Cardiac muscle cell (in vitro differentiated cells and primary cell): ENCODE measurements at regions not wholly inside any gene's neighbourhood (a gene's known extent, or its start where the extent isn't known, plus 50 kb on each side); places are given as distances from the start of the nearest gene placed in this dataset.

Source experiments
- DNase-seq, 2 donors: peaks; one replicate each; pipeline versions ENCODE4 v3.0.0 to v3.0.0-alpha.2; 2010 to 2017; ENCODE audit warnings: low read depth in 1 of 2, low spot score in 1 of 2
- H3K27ac ChIP-seq: fragments of 200-600 bp; sonication (generic); 2 replicates; pipeline ENCODE4 v1.5.1; 2016
- H3K27me3 ChIP-seq: fragments of 200-600 bp; sonication (generic); 2 replicates; pipeline ENCODE4 v1.6.0; 2016; ENCODE audit warnings: control low read depth
- H3K36me3 ChIP-seq: fragments of 200-600 bp; sonication (generic); 2 replicates; pipeline ENCODE4 v1.5.1; 2016; ENCODE audit warnings: control low read depth
- H3K4me1 ChIP-seq: fragments of 200-600 bp; sonication (generic); 2 replicates; pipeline ENCODE4 v1.8.1; 2017; ENCODE audit warnings: low read depth, mild to moderate bottlenecking, mixed run types
- H3K4me3 ChIP-seq: fragments of 200-600 bp; sonication (generic); 2 replicates; pipeline ENCODE4 v1.5.1; 2016; ENCODE audit warnings: mild to moderate bottlenecking
- H3K9me3 ChIP-seq: fragments of 200-600 bp; sonication (generic); 2 replicates; pipeline ENCODE4 v1.5.1; 2017; ENCODE audit warnings: low read depth, mild to moderate bottlenecking, control low read depth
- CTCF ChIP-seq: IDR thresholded peaks from 2 replicates; pipeline ENCODE4 v1.5.1; 2012; ENCODE audit warnings: low read depth, mild to moderate bottlenecking, low read length

- H3K9me3 ChIP-seq = no peaks in the 10 kb centered on the region
- H3K27me3 ChIP-seq = no peaks in the 10 kb centered on the region
- no peak for DNase-seq
- H3K4me1 ChIP-seq = peaks cover 15% of the 10 kb centered on the region
- no peaks in the 10 kb centered on the region for H3K36me3 ChIP-seq
- H3K4me3 ChIP-seq = no peak overlapping the region
- TF ChIP-seq CTCF = no peak
- no peak overlapping the region for H3K27ac ChIP-seq
These were observed 274.5 kb downstream of the ADGRA3 start for GRCh38 chr4:22241415-22241814.

- H3K4me1 ChIP-seq = peaks cover 21% of the 10 kb centered on the region
- no peak for DNase-seq
- H3K4me3 ChIP-seq = no peak overlapping the region
- H3K27me3 ChIP-seq = no peaks in the 10 kb centered on the region
- no peaks in the 10 kb centered on the region for H3K9me3 ChIP-seq
- H3K27ac ChIP-seq = no peak overlapping the region
- H3K36me3 ChIP-seq = no peaks in the 10 kb centered on the region
- TF ChIP-seq CTCF = no peak
These were observed 275.1 kb downstream of the ADGRA3 start for GRCh38 chr4:22240814-22241213.

GRCh38 chr4:22238742-22239141 is 277.1 kb downstream of the ADGRA3 start:
- Histone ChIP-seq H3K4me1 (peaks cover 36% of the 10 kb centered on the region), H3K27me3 (no peaks in the 10 kb centered on the region), H3K4me3 (no peak overlapping the region), H3K36me3 (no peaks in the 10 kb centered on the region), H3K9me3 (no peaks in the 10 kb centered on the region), H3K27ac (peak overlapping the region; percentile 46)
- TF ChIP-seq CTCF = peak; percentile 30
- peak in 1 of 2 donors; percentile 50 for DNase-seq

DNA sequence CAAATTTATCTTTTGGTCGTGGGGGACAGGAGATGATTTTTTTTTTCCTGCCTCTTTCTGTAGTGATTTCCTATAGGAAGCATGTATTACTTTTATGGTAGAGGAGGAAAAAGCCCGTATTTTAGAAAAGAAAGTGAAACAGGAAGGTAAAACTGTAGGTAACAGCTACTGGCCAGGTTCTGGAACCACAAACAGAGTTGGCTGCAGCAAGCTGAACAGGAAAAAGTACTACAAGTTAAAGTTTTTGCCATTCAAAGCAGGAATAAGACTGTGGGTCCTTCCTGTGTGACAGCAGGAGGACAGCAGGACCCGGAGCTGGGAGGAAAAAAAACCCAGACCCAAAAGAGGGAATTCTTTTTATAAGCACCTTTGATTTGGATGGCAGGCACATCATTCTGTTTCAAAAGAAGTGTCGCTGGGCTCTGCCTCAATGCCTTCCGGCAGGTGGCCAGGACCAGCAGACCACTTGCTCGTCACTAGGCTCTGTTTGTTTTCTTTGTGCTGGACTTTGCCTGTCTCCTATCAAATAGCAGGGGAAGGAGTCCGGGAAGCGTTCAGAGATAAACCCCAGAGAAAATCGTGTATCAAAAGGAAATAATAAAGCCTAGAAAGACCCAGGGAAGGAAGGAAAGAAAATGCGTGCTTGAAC is 277.9 kb downstream of the ADGRA3 start:
- H3K36me3 ChIP-seq = no peaks in the 10 kb centered on the region
- peaks cover 44% of the 10 kb centered on the region for H3K4me1 ChIP-seq
- no peaks in the 10 kb centered on the region for H3K9me3 ChIP-seq
- no peaks in the 10 kb centered on the region for H3K27me3 ChIP-seq
- no peak overlapping the region for H3K27ac ChIP-seq
- H3K4me3 ChIP-seq = no peak overlapping the region
- TF ChIP-seq CTCF = no peak
- DNase-seq = peak in 1 of 2 donors; percentile 16

DNA sequence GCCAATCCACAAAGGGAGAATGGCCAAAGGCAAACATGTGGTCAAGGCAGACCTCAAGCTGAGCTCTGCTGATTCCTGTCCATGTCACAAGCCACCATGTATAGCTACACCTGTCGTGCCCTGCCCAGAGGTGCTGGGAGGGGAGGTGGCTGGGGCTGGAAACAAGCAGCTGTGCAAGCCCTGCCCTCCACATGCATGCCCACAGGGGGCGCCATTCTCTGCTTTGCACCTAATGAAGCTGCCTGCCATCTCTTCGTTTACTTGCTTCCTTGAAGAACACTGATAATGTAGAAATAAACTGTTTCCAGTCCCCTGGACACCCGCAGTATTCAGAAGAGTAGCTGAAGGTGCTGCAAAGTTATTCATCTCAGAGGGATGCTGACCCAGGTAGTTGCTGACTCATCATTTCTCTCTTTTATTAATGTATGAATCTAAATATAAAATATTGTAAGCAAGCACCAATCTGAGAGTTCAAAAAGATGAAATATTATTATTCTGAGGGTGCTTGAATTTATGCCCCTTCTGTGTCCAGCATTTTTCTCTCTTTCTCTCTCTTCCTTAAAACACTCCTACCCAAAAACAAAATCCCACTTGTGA is 278.6 kb downstream of the ADGRA3 start:
- H3K4me3 ChIP-seq = no peak overlapping the region

More for the DNA sequence above, 278.6 kb downstream of the ADGRA3 start:
- Histone ChIP-seq H3K27me3 (no peaks in the 10 kb centered on the region), H3K9me3 (no peaks in the 10 kb centered on the region), H3K36me3 (no peaks in the 10 kb centered on the region), H3K27ac (no peak overlapping the region), H3K4me1 (peaks cover 51% of the 10 kb centered on the region)
- DNase-seq = peak; percentile 17 to 47
- TF ChIP-seq CTCF = peak; percentile 40
